ENCODE measurements at regions not wholly inside any gene's neighbourhood (a gene's known extent, or its start where the extent isn't known, plus 50 kb on each side); places are given as distances from the start of the nearest gene placed in this dataset.

- TF ChIP-seq SIN3A (conservative IDR thresholded peaks at IDR 0.05 in 1 of 2, IDR thresholded peaks at IDR 0.05 in 1 of 2; ENCODE audit: low read depth in 1 of 2, low read length in 2 of 2), result 0 out of 4 replicates have a peak, but pooled peaks of 1 of the 2 experiments have one; percentile 31
Observed at GRCh38 chr1:173420330-173420806, 56.8 kb upstream of the PRDX6 start (continued).

Measured in H1 (cell line).